Uterus (tissue), 2 donors: ENCODE measurements at regions not wholly inside any gene's neighbourhood (a gene's known extent, or its start where the extent isn't known, plus 50 kb on each side); places are given as distances from the start of the nearest gene placed in this dataset.

Experiments
- POLR2A ChIP-seq, 2 donors: fragments of 450-650 bp; IDR thresholded peaks; one replicate each; pipeline ENCODE4 v1.6.1; 2016; ENCODE audit warnings: antibody characterized with exemption in 2 of 2, mild to moderate bottlenecking in 1 of 2, moderate library complexity in 1 of 2
- TF ChIP-seq, protein P1 (sequence below), 4 experiments: fragments of 200-600 bp in 2 of 4; fragments of 450-650 bp in 2 of 4; sonication (generic) in 2 of 4; IDR thresholded peaks; one replicate each; pipeline ENCODE4 v1.5.1; 2016 to 2019; ENCODE audit warnings: antibody characterized with exemption in 4 of 4, mild to moderate bottlenecking in 2 of 4, moderate library complexity in 1 of 4

- TF ChIP-seq, protein P1, sequence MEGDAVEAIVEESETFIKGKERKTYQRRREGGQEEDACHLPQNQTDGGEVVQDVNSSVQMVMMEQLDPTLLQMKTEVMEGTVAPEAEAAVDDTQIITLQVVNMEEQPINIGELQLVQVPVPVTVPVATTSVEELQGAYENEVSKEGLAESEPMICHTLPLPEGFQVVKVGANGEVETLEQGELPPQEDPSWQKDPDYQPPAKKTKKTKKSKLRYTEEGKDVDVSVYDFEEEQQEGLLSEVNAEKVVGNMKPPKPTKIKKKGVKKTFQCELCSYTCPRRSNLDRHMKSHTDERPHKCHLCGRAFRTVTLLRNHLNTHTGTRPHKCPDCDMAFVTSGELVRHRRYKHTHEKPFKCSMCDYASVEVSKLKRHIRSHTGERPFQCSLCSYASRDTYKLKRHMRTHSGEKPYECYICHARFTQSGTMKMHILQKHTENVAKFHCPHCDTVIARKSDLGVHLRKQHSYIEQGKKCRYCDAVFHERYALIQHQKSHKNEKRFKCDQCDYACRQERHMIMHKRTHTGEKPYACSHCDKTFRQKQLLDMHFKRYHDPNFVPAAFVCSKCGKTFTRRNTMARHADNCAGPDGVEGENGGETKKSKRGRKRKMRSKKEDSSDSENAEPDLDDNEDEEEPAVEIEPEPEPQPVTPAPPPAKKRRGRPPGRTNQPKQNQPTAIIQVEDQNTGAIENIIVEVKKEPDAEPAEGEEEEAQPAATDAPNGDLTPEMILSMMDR (IDR thresholded peaks at IDR 0.05), result no peak
- no peak for TF ChIP-seq POLR2A (IDR thresholded peaks at IDR 0.05)
These were observed 105.7 kb upstream of the GATA6 start for GRCh38 chr18:22063672-22064071.
